IMR-90 (cell line): ENCODE measurements at regions not wholly inside any gene's neighbourhood (a gene's known extent, or its start where the extent isn't known, plus 50 kb on each side); places are given as distances from the start of the nearest gene placed in this dataset.

Source experiments
- ATAC-seq: fragments of 200-7000 bp; cut with Tn5 transposase; 2 replicates; pipeline ENCODE4 v1.9.1; 2020; ENCODE audit warnings: low read depth, mild to moderate bottlenecking, moderate library complexity
- BruUV-seq: library from RNA; stranded (reverse); fragments of 400-500 nt; replicated peaks from 2 replicates; lab custom pipeline; 2021; lab: Mats Ljungman, UMichigan
- CTCF ChIA-PET: fragments of 300-600 bp; formaldehyde crosslinking; extraction: SDS; loops from one replicate; lab custom pipeline; 2021; ENCODE audit warnings: antibody characterized with exemption; lab: Yijun Ruan, JAX
- POLR2A ChIA-PET: fragments of 300-600 bp; sonication (Branson Sonifier 250); formaldehyde crosslinking; loops from one replicate; lab custom pipeline; 2022; ENCODE audit warnings: antibody characterized with exemption; ENCODE audit not compliant: unreplicated experiment; lab: Charles Lee
- DNase-seq: peaks from one replicate; pipeline ENCODE4 v3.0.0; 2013
- H2AFZ ChIP-seq: replicated peaks from 2 replicates; pipeline ENCODE3; 2013; ENCODE audit warnings: low read length, mild to moderate bottlenecking; ENCODE audit not compliant: poor library complexity
- H2AK5ac ChIP-seq: 2 replicates; pipeline ENCODE4 v1.6.1; 2013; ENCODE audit warnings: low read depth, low read length, inconsistent platforms
- H2AK9ac ChIP-seq: replicated peaks from 2 replicates; pipeline ENCODE3; 2013; ENCODE audit warnings: mild to moderate bottlenecking, low read depth, low read length, moderate library complexity; ENCODE audit not compliant: poor library complexity
- H2BK120ac ChIP-seq: 2 replicates; pipeline ENCODE4 v1.6.1; 2013; ENCODE audit warnings: low read depth, low read length, inconsistent platforms
- H2BK15ac ChIP-seq: 3 replicates; pipeline ENCODE4 v1.6.1; 2013; ENCODE audit warnings: low read depth, low read length, inconsistent platforms
- H2BK20ac ChIP-seq: 2 replicates; pipeline ENCODE4 v1.6.1; 2013; ENCODE audit warnings: low read depth, mild to moderate bottlenecking, inconsistent platforms, low read length, moderate library complexity
- H2BK5ac ChIP-seq: 2 replicates; pipeline ENCODE4 v1.6.1; 2013; ENCODE audit warnings: mild to moderate bottlenecking, low read depth, low read length, inconsistent platforms; ENCODE audit not compliant: poor library complexity, severe bottlenecking
- H3K14ac ChIP-seq: replicated peaks from 2 replicates; pipeline ENCODE4 v1.6.1; 2013; ENCODE audit warnings: low read depth, low read length, inconsistent platforms
- H3K18ac ChIP-seq: 2 replicates; pipeline ENCODE4 v1.6.1; 2013; ENCODE audit warnings: low read depth, low read length, control low read depth
- H3K23ac ChIP-seq: 2 replicates; pipeline ENCODE4 v1.6.1; 2013; ENCODE audit warnings: low read depth, low read length, inconsistent platforms
- H3K27ac ChIP-seq: 2 replicates; pipeline ENCODE4 v1.5.1; 2013; ENCODE audit warnings: mild to moderate bottlenecking, control low read depth, low read length; ENCODE audit not compliant: insufficient read depth
- H3K27me3 ChIP-seq: 2 replicates; pipeline ENCODE4 v1.6.1; 2013; ENCODE audit warnings: low read length; ENCODE audit not compliant: control insufficient read depth, insufficient read depth
- H3K36me3 ChIP-seq: 2 replicates; pipeline ENCODE4 v1.6.1; 2013; ENCODE audit warnings: low read length, mixed read lengths; ENCODE audit not compliant: control insufficient read depth, insufficient read depth
- H3K4ac ChIP-seq: 2 replicates; pipeline ENCODE4 v1.6.1; 2013; ENCODE audit warnings: low read depth, low read length, inconsistent platforms
- H3K4me1 ChIP-seq: 2 replicates; pipeline ENCODE4 v1.6.1; 2013; ENCODE audit warnings: low read length, mixed read lengths; ENCODE audit not compliant: control insufficient read depth, insufficient read depth
- H3K4me2 ChIP-seq: 2 replicates; pipeline ENCODE4 v1.6.1; 2013; ENCODE audit warnings: low read depth, mild to moderate bottlenecking, control low read depth, low read length, moderate library complexity
- H3K4me3 ChIP-seq: 2 replicates; pipeline ENCODE4 v1.5.1; 2013; ENCODE audit warnings: low read depth, mild to moderate bottlenecking, control low read depth, low read length, moderate library complexity; ENCODE audit not compliant: insufficient read depth
- H3K56ac ChIP-seq: 2 replicates; pipeline ENCODE4 v1.6.1; 2013; ENCODE audit warnings: low read length, inconsistent platforms; ENCODE audit not compliant: insufficient read depth; ENCODE audit errors: extremely low read depth
- H3K79me1 ChIP-seq, 2 experiments: 2 replicates each; pipeline ENCODE4 v1.6.1; 2013; ENCODE audit warnings: low read length in 2 of 2, inconsistent platforms in 1 of 2, low read depth in 1 of 2
- H3K9ac ChIP-seq: 2 replicates; pipeline ENCODE4 v1.6.1; 2013; ENCODE audit warnings: low read depth, low read length, control low read depth
- H3K9me1 ChIP-seq: 2 replicates; pipeline ENCODE4 v1.6.1; 2013; ENCODE audit warnings: low read length, inconsistent platforms; ENCODE audit not compliant: insufficient read depth
- H3K9me3 ChIP-seq: 2 replicates; pipeline ENCODE4 v1.6.1; 2013; ENCODE audit warnings: low read length; ENCODE audit not compliant: control insufficient read depth, insufficient read depth
- H4K20me1 ChIP-seq: 2 replicates; pipeline ENCODE4 v1.6.1; 2013; ENCODE audit warnings: low read length, inconsistent platforms; ENCODE audit not compliant: insufficient read depth
- H4K5ac ChIP-seq: 2 replicates; pipeline ENCODE4 v1.6.1; 2013; ENCODE audit warnings: mild to moderate bottlenecking, low read depth, low read length, control low read depth
- H4K8ac ChIP-seq, 2 experiments: 2 replicates each; pipeline ENCODE4 v1.6.1; 2013; ENCODE audit warnings: low read depth in 2 of 2, low read length in 2 of 2, control low read depth in 1 of 2, inconsistent platforms in 1 of 2
- H4K91ac ChIP-seq: 2 replicates; pipeline ENCODE4 v1.6.1; 2013; ENCODE audit warnings: low read depth, low read length, inconsistent platforms; ENCODE audit not compliant: insufficient read depth
- FOS ChIP-seq: fragments of 150-350 bp; IDR thresholded peaks from 2 replicates; pipeline ENCODE4 v1.6.1; 2016; ENCODE audit warnings: low read depth, low read length
- MAFK ChIP-seq: IDR thresholded peaks from 2 replicates; pipeline ENCODE4 v1.6.1; 2012; ENCODE audit warnings: low read depth, low read length, improper control_type of control experiment
- MAZ ChIP-seq: IDR thresholded peaks from 2 replicates; pipeline ENCODE4 v1.6.1; 2012; ENCODE audit warnings: low read depth, mild to moderate bottlenecking, low read length, improper control_type of control experiment, moderate library complexity, borderline replicate concordance
- RCOR1 ChIP-seq: IDR thresholded peaks from 2 replicates; pipeline ENCODE4 v1.6.1; 2012; ENCODE audit warnings: mild to moderate bottlenecking, low read length, improper control_type of control experiment; ENCODE audit not compliant: insufficient replicate concordance
- USF2 ChIP-seq: fragments of 150-350 bp; IDR thresholded peaks from 2 replicates; pipeline ENCODE4 v1.6.1; 2017; ENCODE audit warnings: mild to moderate bottlenecking, antibody characterized with exemption, low read length, low read depth
- WGBS, 2 experiments: methylation state at CpG; one replicate each; pipeline versions ENCODE4 v1.1.5 to v1.1.7; 2013; ENCODE audit warnings: missing lambda C conversion rate in 2 of 2; ENCODE audit not compliant: insufficient read length in 1 of 2; ENCODE audit errors: extremely low coverage in 2 of 2; 5-methylcytosine and 5-hydroxymethylcytosine counted together
- dilution Hi-C: fragments of 300-500 bp; cut with HindIII; formaldehyde crosslinking; loops from one replicate; pipeline ENCODE4 v1.14.3; 2018; ENCODE audit warnings: low sequenced_read_pairs; ENCODE audit not compliant: unreplicated experiment
- in situ Hi-C: fragments of 300-500 bp; cut with MboI; formaldehyde crosslinking; loops from 3 replicates; pipeline ENCODE4 v1.14.3; 2019; ENCODE audit warnings: low sequenced_read_pairs, inconsistent platforms, mixed read lengths
- intact Hi-C: fragments of 100-400 bp; cut with micrococcal nuclease; formaldehyde crosslinking; loops from 2 replicates; pipeline ENCODE4 v1.10.0; 2022

- Histone ChIP-seq H2BK120ac (no peak overlapping the region), H4K20me1 (no peaks in the 10 kb centered on the region), H2BK20ac (no peak overlapping the region), H3K4ac (no peak overlapping the region), H3K9ac (no peak overlapping the region), H3K23ac (no peak overlapping the region), H3K4me3 (no peak overlapping the region), H4K8ac (no peak overlapping the region), H2BK15ac (no peak overlapping the region), H3K4me2 (no peak overlapping the region), H3K27ac (no peak overlapping the region), H3K9me3 (no peaks in the 10 kb centered on the region), H2AK9ac (no peak overlapping the region), H2AFZ (no peak overlapping the region), H3K79me1 (no peaks in the 10 kb centered on the region), H4K5ac (no peak overlapping the region), H3K36me3 (no peaks in the 10 kb centered on the region), H3K14ac (no peak overlapping the region), H4K91ac (no peak overlapping the region), H3K18ac (no peak overlapping the region), H3K4me1 (no peaks in the 10 kb centered on the region), H3K9me1 (no peaks in the 10 kb centered on the region), H3K27me3 (no peaks in the 10 kb centered on the region), H3K56ac (no peak overlapping the region), H2AK5ac (no peak overlapping the region), H2BK5ac (no peak overlapping the region)
- in situ Hi-C loops (no loop called here), dilution Hi-C loops (no loop called here), intact Hi-C loops (no loop called here)
- POLR2A ChIA-PET, result no interaction called here
- WGBS, 2 experiments, result no CpG with 5 or more reads among the region's 3 CpGs
- no TSS peak for BruUV-seq
- no peak for ATAC-seq
- CTCF ChIA-PET, result no interaction called here
- TF ChIP-seq MAZ, result no peak
- no peak for TF ChIP-seq USF2
- no peak for TF ChIP-seq FOS
- TF ChIP-seq MAFK, result peak; percentile 81
- TF ChIP-seq RCOR1, result no peak
- DNase-seq, result no peak
Measured at GRCh38 chr4:125688841-125689240, 374.1 kb downstream of the FAT4 start.
